ENCODE measurements at regions not wholly inside any gene's neighbourhood (a gene's known extent, or its start where the extent isn't known, plus 50 kb on each side); places are given as distances from the start of the nearest gene placed in this dataset.
"Not testable (repeated sequence)": the region's sequence is repeated elsewhere in the genome, so short reads cannot be mapped to it uniquely, and the experiment has no call there.

DNA sequence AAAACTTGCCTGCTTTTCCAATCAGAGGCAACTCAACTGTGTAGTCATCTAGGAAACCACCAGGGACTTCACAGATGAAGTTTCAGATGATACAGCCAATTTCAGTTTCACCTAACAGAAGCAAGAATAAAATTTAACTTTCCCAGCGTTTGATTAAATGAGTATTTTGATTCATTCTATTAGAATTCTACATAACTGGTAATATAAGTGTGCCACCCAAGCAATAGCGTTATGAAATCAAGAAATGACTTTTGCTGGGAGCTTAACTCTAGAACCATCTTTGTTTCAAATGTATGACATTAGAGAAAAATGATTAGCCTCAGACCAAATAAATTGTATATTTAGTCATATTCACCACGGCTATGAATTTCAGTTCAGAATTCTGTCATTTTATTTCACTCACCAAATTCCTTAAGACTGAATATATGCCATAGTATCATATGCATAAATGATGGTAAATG is 239.3 kb downstream of the NRIP1 start:
- DNase-seq = no peak

DNA sequence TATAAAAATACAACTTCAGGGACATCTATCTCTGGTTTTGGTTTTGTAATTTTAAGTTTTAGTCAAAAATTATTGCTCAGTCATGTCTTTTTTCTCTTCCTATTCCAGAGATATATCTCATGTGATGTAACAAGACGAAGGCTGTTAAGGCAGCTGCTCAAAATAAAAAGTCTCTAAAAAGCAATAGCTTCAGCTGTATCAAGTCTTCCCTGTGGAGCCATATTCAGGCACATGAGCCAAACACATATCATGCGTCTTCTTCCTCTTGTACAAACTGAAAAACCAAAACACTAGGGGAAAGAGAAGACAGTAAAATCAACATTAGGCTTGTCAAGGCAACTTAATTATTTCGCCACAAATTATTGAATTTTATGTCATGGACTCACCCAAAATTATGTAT is 240.7 kb downstream of the NRIP1 start:
- DNase-seq = no peak

DNA sequence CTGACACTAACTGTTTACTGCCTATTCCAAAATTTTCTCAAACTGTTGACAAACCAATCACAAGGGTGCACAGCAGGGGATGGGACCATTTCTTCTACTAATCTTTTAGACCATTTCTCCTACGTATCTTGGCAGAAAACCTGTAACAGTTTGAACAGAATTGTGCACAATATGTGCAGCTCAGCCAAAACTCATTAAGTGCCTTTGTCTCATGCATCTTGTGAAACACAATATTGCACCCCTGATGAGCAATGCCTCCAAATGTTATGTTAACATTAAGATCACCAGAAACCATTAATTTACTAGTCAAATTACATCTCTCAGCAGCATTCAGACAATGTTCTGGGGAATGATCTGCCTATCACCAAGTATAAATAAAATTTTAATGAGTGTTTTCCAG is 247.5 kb downstream of the NRIP1 start:
- DNase-seq = no peak

DNA sequence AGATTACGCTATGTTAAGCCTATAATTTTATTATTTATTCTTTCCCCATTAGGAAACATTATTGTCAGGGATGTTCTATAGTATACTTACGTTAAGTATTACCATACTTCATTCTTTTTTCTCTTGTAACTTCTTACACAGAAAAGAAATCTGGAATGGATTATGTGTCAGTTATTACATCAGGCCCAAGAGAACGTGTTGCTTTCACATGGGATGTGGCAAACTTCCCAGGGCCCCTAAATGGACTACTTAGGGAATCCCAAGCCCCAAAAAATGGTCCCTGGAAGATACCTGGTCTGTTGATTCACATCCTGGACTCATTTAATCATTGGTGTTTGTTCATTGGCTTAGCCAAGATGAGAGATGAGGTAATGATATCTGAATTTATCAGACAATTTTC is 249.8 kb downstream of the NRIP1 start:
- no peak for DNase-seq

DNA sequence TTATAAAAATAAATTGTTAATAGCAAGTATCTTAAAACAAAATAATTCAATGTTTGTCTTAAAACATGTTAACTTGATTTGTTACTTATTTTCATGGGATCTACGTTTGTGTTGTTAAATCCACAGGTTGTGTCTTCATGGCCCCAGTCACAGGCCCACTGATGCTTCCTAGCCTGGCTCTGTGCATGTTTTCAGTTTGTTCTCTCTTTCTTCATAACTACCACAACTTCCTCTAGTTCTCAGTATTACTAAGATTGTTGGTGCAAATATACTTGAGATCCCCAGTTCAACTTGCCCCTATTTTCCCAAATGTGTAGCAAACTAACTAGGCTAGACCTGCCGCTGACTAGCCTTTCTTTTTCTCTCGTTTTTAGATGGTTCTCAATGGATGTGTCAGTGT is 250.5 kb downstream of the NRIP1 start:
- DNase-seq = no peak

DNA sequence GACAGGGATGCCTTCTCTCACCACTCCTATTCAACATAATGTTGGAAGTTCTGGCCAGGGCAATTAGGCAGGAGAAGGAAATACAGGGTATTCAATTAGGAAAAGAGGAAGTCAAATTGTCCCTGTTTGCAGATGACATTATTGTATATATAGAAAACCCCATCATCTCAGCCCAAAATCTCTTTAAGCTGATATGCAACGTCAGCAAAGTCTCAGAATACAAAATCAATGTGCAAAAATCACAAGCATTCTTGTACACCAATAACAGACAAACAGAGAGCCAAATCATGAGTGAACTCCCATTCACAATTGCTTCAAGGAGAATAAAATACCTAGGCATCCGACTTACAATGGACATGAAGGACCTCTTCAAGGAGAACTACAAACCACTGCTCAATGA is 258.1 kb upstream of the SAMSN1 start:
- DNase-seq = not testable (repeated sequence)

DNA sequence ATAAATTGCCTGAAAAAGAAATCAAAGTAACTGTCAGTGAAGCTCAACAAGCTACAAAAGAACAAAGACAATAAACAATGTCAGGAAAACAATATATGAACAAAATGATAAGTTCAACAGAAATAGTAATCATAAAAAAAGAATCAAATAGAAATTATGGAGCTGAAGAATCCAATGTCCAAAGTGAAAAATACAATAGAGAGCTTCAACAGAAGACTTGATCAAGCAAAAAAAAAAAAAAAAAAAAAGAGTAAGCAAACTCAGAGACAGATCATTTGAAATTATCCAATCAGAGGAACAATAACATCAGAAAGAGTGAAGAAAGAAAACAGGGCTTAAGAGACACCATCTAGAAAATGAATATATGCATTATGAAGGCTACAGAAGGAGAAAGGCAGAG is 251.4 kb upstream of the SAMSN1 start:
- DNase-seq = no peak

DNA sequence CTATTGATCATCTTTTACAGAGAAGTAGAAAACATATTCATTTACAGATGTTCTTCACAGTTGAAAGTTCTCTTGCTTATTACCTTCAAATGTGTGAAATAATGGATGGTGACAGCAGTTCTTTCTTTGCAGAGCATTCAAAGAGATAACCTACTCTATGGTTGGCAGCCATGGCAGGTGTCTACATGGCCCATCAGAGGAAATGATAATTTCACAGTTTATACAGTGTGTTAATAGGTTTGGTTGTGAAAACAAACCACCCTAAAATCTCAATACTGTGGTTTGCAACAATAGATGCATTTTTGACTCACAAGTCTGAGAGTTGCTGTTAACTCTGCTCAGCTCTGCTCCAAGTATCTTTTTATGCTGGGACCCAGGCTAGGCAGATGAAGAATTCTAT is 241.2 kb upstream of the SAMSN1 start:
- no peak for DNase-seq

DNA sequence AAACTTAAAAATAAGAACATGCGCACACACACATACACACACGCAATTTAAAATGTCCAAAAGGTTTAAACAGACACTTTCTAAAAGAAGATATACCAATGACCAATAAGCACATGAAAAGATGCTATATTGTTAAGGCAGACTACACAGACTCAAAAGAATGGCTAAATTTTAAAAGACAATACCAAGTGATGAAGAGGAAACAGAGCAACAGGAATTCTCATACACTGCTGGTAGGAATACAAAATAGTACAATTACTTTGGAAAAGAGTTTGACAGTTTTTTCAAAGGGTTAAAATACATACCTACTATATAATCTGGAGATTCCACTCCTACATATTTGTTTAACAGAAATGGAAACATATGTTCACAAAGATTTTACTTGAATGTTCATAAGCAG is 239.6 kb upstream of the SAMSN1 start:
- no peak for DNase-seq

DNA sequence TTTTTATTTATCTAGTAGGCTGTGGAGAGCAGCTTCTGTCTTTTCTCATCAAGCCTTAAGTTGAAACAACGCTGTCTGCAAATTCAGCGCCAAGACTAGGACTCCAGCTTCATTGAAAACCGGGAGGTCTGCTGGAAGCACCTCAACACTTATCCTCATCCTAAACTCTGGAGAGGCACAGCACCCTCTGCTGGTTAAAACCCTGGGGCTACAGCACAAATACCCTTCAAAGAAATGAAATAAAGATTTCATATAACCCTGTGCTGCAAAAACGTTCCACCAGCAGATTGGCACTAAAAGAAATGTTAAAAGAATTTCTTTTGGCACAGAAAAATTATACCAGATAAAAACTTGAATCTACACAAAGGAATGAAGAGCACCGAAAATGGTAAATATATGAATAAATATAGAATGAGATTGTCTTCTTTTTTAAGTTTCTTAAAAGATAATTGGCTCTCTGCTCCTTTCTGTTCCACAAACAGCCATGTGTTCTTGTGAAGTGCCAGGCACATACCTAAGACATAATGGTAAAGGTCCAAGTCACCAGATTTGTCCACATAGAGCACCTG is 227.7 kb upstream of the SAMSN1 start:
- peak; percentile 1 to 29 for DNase-seq

DNA sequence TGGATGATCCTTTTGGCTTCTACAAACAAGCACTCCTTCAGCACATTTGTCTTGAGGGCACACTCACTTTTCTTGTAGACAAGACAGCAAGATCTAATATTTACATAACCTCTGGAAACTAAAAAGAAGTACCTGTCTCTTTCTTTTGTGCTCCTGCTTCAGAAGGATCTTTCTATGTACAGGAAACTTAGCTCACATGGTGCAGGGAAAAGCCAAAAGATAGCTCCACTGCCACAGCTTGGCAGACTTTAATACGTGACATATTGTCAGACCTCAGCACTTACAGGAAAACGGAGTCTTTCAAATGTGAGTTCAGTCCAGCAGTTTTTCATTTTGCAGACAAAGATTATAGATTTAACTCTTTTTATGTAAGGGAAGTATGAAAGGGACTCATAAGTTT is 225.5 kb upstream of the SAMSN1 start:
- no peak for DNase-seq

DNA sequence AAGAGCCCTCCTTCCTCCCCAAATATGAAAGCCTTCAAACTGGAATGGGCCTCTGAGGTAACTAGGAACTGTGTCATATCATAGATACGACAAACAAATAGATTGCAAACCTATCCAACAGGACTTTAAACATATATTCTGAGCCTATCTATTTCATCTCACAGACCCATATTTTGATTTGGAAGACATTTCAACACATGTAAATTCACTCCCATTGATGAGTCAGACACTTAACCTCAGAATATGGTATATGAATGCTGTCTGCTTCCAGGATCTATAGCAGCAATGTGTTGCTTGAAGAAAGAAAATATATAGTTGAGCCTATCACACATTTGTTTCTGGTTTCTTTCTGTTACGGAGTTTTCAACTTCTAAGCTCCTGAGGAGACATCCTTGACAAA is 221.9 kb upstream of the SAMSN1 start:
- DNase-seq = no peak

DNA sequence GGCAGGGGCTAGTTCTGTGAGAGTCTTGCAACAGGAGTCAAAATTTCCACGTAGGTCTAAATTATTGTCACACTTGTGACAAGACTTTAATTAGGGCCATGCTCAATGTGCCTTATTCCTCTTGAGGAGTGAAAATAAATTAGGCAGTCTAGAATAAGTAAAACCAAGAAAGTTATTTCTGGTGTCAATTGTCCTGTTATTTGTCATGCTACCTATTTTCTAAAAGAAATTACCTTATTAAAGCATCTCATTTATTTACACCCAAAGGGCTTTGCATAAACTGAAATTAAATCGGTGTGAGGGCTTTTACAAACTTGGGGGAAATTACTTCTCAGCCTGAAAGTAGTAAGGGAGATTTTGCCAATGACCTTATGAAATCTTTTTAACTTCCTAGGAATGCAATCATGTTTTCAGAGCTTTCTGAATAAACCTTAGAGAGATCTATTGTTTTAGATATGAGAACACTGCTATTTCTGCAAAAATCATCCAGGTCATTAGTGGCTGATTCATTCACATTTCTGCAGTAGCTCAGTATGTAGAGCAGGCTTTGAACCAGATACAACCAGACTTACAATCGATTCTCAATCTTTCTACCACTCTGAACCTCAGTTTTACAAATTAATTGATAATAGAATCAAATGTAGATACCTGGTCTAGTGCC is 221.2 kb upstream of the SAMSN1 start:
- no peak for DNase-seq

DNA sequence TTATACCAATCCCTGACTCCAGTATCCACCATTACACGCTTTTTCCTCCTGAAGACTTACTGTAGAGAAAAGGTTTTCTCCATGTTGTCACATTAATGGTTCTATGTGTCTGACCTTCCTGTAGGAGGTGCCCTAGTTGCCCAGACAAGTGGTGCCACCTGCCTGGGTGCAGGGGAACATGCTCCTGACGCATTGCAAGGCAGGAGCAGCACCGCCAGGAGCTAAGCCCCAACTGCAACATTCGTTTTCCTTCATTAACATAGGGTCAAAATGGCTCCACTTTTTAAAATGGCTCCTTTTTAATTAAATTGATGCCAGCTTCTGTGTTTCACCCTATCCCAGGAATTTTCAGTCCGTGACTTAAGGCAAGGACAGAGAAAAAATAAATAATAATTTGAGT is 220.1 kb upstream of the SAMSN1 start:
- no peak for DNase-seq

DNA sequence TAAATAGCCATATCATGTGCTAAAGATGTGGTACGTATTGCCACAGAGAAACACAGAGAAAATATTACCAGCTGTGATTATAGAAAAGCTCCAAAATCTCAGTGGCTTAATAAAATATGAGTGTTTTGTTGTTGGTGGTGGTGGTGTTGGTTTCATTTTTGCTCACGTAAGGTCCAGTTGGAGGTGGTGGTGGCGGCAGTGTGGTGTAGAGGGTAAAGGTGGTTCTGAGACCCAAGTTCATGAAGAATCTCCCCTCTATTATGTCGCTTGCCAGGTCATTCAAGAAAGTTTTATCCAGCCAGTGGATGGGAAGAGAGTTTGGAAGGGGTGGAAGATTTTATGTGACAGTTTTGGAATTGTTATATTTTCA is 217.6 kb upstream of the SAMSN1 start:
- no peak for DNase-seq

DNA sequence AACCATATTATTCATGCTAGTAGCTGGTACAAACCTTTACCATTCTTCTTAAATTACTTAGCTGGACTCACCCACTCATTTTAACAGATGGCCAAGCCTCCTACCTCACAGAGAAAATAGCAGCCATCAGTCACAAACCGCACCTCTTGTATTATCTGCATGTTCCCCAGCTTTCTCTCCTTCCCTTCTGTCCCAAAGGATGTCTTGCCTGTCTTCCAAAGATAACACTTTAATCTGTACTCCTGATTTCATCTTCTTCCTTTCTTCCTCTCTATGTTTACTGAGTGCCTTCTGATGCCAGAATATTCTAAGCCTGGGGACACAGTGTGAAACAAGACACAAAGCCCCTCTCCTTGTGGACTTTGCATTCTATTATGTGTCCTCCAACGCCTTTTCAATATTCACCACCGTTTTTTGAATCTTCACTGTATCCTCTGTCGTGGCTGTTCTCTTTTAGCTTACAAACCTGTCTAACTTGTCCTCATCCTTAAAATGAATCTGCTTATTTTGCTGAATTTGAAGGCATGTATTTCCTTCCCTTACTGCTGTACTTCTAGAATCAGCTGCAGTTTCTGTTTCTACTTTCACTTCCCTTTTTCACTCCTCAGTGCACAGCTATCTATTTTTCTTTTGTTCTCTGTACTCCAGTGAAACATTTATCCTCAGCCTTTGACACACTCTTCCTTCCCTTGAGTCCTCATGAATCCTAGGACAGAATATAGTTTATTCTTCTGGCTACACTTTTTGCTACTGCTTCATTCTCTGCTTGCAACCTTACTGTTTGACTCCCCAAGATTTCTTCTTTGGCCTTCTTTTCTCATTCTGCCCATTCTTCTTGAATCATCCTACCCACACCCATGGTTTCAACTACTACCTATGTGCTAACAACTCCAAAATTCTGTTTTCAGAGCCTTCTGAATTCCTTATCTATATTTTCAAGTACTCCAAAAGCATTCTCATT is 216.9 kb upstream of the SAMSN1 start:
- no peak for DNase-seq

DNA sequence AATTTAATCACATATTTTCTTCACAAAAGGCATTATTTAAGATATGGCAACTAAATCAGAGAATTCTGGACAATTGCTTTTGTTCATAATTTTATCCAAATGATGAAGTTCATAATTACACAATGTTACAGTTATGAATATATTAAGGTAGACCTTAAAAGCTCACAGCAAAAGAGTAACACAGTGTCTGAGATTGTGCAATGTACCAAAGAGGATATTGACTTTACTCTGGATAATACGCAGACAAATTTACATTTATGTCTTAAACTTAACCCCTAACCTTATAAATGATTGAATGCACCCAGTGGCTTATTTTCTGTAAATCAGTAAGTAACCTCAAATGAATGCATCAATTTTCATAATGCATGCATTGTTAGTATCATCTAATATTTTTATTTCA is 216.2 kb upstream of the SAMSN1 start:
- no peak for DNase-seq

DNA sequence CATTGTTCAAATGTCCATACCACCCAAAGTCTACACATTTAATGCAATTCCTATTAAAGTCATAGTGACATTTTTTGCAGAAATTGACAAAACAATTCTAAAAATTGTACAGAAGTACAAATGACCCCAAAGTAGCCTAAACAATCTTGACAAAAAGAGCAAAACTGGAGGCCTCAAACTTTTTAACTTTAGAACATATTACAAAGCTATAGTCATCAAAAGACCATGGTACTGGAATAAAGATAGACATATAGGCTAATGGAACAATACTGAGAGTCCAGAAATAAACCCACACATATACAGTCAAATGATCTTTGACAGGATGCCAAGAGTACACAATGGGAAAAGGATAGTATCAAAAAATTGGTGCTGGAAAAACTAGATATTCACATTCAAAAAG is 213.2 kb upstream of the SAMSN1 start:
- DNase-seq = no peak

DNA sequence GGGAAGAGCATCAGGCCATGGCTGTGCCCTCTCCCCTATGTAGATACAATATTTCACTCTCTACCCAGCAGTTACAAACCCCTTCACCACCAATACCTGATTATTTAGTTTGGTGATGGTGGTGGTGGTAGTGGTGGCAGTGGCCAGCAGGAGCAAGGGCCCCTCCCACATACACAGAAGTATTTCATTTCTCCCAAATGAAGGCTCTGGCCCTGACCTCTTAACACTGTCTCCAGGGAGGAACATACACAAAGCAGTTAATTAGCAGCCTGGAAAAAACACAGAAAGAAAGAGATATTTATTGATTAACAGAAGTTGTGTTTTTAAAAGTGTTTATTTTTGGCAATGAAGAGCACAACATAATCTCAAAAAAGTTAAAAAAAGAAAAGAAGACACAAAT is 212.7 kb upstream of the SAMSN1 start:
- DNase-seq = no peak

DNA sequence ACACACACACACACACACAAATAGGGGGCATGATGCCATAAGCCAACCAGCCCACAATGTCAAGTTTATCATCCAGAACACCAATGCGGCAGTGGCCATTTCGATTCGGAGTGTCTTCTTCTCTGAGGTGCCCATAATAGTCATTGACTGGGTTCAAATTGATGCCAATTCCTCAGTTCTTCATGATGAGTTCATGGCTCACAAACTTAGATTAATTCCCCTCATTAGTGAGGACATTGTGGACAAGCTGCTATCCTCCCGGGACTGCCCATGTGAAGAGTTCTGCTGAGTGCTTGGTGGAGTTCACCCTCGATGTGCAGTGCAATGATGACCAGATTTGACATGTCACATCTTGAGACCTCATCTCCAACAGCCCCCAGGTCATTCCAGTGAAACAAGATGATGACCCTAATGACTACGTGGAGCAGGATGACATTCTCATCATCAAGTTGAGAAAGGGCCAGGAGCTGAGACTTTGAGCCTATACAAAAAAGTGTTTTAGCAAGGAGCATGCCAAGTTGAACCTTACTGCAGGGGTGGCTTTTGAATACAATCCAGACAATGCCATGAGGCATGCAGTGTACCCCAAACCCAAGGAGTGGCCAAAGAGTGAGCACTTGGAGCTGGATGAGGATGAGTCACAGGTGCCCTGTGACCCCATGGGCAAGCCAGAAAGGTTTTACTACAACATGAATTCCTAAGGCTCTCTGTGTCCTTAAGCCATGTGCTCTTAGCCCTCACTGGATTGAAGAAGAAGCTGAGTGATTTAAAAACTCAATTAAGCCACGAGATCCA is 211.6 kb upstream of the SAMSN1 start:
- no peak for DNase-seq

DNA sequence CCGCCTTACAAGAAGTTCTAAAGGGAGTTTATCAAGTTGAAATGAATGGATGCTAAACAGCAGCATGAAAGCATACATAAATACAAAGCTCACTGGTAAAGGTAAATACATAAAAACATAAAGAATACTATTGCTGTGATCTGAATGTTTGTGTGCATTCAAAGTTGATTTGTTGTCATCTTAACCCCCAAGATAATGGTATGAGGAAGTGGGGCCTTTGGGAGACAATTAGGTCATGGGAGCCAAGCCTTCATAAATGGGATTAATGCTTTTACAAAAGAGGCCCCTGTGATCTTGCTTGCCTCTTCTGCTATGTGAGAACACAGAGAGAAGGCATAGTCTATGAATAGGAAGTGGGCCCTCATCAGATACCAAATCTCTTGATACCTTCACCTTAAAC is 209.0 kb upstream of the SAMSN1 start:
- no peak for DNase-seq

DNA sequence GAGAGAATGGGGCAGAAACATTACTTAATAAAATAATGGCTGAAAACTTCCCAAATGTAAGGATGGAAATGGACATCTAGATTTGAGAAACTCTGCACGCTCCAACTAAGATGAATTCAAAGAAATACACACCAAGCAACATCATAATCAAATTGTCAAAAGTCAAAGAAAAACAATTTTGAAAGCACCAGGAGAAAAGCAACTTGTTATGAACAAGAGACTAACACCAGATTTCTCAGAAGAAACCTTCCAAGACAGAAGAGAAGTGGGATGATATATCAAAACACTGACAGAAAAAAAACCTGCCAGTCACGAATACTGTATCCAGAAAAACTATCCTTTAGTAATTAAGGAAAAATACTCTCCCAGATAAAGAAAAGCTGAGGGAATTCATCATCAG is 208.6 kb upstream of the SAMSN1 start:
- DNase-seq = no peak

DNA sequence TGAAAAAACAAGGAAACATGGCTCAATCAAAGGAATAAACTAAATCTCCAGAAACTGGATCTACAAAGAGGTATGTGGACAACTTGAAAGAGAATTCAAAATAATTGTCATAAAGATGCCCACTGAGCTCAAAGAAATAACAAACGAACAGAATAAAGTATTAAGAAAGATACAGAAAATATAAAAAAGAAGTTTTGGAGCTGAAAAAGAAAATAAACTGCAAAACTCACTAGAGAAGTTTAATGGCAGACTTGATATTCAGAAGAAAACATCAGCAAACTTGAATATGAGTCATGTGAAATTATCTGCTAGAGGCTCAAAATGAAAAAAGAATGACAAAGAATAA is 208.1 kb upstream of the SAMSN1 start:
- no peak for DNase-seq
